ENCODE measurements at regions not wholly inside any gene's neighbourhood (a gene's known extent, or its start where the extent isn't known, plus 50 kb on each side); places are given as distances from the start of the nearest gene placed in this dataset.

- intact Hi-C loops (cut with DNase I): no loop called here
- no peak for DNase-seq
Measured at GRCh38 chr5:110104060-110104725, 414.5 kb downstream of the MAN2A1 start.

DNA sequence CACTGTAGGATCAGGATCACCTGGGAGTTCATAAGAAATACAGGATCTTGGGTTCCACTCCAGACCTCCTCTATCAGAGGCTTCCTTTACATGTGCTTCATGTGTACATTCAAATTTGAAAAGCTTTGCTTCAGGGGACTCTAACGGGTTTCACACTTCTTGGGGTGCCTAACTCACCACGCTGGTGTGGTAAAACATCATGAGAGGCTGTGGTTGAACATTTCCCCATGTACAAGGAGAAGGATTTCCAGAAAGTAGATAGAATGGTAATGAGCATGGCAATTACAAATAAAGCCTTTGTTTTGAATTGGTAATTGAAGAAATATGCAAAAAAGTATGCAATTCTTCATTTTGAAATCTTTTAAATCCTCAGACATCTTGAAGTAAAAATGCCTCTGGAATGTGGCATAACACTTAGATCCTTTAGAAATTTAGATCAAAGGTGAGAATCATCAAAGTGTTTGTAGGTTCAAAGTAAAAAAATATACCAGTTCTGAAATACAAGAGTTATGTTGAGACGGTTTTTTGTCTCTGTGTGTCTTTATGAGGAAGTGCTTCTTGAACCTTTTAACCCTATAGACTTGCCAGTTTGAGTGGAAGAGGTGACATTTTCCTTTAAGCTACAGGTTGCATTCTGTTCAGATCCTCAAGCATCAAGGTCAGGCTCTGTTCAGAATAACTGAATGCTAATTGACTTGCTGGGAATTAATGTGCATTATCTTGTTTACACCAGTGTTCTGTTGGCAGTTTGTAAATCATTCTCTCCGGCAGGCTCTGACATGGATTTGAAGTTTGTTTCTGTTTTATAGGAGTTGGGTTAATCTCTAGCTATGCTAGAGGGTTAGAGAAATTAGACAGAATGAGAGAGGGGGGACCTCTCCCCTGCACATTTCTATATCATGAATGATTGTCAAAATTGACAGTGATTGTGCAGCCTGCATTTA, 415.3 kb downstream of the MAN2A1 start:
- intact Hi-C loops (cut with DNase I): no loop called here
- no peak for DNase-seq

- intact Hi-C loops (cut with DNase I): no loop called here
- DNase-seq: no peak
Measured at GRCh38 chr5:110105692-110106091, 416.0 kb downstream of the MAN2A1 start.

GRCh38 chr5:110106750-110107149, 417.0 kb downstream of the MAN2A1 start:
- intact Hi-C loops (cut with DNase I): no loop called here
- DNase-seq: no peak

DNA sequence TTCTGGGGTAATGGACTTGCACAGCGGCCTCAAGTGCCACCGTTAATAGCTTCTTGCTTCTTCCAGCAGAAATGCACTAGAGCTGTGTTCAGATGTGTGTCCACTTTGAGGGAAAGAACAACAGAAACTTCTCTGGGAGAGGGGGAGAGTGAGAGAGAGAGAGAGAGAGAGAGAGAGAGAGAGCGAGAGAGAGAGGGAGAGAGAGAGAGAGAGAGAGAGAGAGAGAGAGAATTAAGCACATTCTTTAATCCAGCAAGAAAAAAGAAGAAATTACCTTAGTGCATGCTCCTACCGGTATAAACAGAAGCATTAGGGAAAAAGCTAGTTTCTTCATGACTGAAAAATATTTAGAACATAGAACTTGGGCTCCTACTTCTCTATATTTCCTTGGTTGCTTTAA, 418.8 kb downstream of the MAN2A1 start:
- intact Hi-C loops (cut with DNase I): no loop called here
- DNase-seq: no peak

DNA sequence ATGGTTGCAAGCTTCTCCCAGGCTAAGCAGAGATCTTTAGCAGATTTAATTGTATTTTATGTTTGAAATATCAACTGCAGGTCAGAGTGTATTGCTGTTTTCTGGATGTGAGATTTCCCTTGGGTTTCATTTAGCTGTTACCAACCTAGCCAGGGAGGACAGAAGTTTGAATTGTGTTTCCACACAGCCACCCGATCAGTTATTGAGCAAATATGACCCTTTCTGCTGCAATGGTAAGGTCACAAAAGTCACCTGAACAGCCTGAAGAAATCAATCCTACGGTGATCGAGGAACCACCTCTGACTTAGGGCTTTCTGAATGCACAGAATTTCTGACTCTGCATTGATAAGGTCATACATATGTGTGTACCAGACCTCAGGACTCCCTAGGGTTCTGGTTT, 419.9 kb downstream of the MAN2A1 start:
- intact Hi-C loops (cut with DNase I): no loop called here
- no peak for DNase-seq

DNA sequence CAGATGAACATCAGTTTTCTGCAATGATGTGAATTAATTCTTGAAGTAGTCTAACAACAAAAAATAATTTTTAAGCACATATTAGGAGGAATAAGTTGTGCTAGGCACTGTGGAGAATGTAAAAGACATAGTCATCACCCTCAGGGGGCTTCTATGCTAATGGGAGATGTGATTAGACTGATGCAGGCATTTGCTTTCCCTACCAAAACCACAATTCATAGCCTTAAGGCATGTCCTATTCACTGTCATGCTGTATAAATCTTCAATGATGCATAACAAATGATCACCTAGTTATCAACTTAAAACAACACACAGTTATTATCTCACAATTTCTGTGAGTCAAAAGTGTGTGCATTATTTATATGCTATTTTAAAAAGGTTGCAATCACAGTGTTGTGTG, 422.6 kb downstream of the MAN2A1 start:
- intact Hi-C loops (cut with DNase I): no loop called here
- no peak for DNase-seq

DNA sequence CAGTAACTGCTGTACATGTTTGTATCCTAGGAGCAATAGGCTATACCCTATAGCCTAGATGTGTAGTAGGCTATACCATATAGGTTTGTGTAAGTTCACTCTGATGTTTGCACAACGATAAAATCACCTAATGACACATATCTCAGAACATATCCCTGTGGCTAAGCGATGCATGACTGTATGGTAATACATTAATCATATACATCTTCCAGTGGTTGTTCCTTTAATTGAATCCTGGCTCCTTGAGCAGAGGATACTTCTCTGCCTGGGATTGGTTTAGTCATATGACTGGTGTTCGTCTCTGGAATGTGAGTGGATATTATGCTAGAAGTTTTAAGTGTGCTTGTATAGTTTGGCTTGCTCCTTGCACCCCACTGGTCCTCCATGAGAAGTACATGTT, 425.8 kb downstream of the MAN2A1 start:
- intact Hi-C loops (cut with DNase I): no loop called here
- no peak for DNase-seq

DNA sequence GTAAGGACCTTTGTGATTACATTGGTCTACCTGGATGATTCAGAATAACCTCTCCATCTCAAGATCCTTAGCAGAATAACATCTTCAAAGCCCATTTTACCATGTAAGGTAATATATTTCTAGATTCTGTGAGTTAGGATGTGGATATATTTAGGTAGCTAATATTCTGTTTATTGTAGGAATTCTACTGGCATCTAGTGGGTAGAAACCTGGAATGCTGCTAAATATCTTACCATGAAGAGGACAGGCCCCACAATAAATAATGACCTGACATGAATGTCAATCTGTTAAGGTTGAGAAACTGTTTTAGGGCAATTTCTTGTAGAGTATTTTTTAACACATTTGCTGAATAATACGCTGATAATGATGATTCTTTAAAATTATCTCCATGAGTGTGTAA, 426.8 kb downstream of the MAN2A1 start:
- intact Hi-C loops (cut with DNase I): no loop called here
- no peak for DNase-seq

- peak in 1 of 10 donors; percentile 61 for DNase-seq
- intact Hi-C loops (cut with DNase I): no loop called here
Measured at GRCh38 chr5:110134963-110135935, 445.5 kb downstream of the MAN2A1 start.

DNA sequence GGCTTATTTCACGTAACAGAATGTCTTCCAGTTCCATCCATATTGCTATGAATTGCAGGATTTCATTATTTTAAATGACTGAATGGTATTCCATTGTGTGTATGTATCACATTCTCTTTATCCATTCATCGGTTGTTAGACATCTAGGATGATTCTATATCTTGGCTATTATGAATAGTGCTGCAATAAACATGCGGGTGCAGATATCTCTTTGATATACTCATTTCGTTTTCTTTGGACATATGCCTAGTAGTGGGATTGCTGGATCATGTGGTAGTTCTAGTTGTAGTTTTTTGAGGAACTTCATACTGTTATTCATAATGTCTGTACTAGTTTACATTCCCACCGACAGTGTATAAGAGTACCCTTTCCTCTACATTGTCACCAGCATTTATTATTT, 460.5 kb downstream of the MAN2A1 start:
- intact Hi-C loops (cut with DNase I): no loop called here
- DNase-seq: no peak

- no peak for DNase-seq
- intact Hi-C loops (cut with DNase I): no loop called here
Measured at GRCh38 chr5:110159202-110159601, 469.5 kb downstream of the MAN2A1 start.

- DNase-seq: no peak
- intact Hi-C loops (cut with DNase I): no loop called here
Measured at GRCh38 chr5:110161162-110161561, 471.4 kb downstream of the MAN2A1 start.

DNA sequence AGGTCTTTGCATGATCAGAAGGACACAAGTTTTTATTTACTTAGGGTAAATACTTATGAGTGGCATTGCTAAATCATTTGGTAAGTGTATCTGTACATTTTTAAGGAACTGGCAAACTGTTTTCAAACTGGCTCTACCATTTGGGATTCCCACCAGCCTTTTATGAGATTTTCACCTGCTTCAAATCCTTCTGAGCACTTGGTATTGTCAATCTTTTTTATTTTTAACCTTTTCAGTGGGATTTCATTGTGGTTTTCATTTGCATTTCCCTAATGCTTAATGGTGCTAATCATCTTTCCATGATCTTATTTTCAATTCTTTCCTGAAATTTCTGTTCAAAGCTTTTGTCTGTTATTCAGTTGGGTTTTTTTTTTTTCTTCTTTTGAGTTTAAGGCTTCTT, 475.6 kb downstream of the MAN2A1 start:
- DNase-seq: no peak
- intact Hi-C loops (cut with DNase I): no loop called here

DNA sequence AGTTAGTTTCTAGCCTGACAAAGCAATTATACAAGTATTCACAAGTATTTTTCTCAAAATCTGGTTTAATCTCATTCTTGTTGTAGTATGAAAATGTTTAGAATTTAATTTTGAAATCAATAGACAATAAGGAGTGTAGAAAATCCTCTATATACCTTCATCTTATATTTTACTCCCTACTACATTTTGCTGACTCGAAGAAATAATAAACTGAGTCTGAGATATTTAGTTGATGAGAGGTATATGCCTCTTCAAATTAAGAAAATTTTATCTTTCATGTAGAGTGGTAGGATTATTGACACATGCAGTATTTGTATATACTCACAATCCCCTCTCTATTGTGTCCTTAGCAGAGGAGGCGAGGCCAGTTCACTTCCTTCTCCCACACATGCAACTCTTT, 477.7 kb downstream of the MAN2A1 start:
- DNase-seq: no peak
- intact Hi-C loops (cut with DNase I): no loop called here

DNA sequence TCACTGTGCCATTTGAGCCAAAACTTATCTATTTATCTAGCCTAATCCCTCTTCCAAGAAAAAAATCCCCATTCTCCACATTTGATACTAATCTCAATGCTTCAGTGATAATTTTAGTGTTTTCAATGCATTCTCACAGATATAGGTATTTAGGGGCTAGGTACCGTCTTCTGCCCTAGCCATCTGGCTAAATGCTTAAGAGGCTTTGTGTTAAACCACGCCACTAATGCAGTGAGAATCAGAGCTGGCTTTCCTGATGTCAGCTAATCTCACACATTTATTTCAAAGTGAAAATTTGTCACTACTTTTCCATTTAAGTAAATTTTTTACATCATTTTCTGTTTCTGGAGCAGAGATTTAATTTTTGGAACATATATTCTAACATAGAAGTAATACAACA, 479.7 kb downstream of the MAN2A1 start:
- intact Hi-C loops (cut with DNase I): no loop called here
- no peak for DNase-seq

- intact Hi-C loops (cut with DNase I): no loop called here
- DNase-seq: no peak
Measured at GRCh38 chr5:110177729-110178128, 488.0 kb downstream of the MAN2A1 start.

DNA sequence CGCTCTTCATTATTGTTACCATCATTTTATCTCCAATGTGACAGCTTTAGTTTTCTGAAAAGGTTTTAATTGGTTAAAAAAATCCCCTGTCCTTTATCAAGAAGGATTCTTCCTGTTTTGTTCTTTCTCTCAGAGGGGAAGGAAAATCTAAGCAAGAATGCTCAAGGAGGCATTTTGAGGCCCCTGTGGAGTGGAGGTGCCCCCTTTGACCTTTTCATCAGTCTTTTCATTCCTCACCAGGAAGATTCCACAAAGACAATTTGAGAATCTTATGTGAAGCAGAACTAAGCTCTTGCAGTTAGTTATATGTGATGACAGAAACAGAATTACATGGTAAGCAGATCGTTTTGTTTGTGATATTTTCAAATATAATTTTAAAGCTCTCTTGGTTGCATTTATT, 489.6 kb downstream of the MAN2A1 start:
- intact Hi-C loops (cut with DNase I): no loop called here

GRCh38 chr5:110194191-110194590, 504.5 kb downstream of the MAN2A1 start:
- intact Hi-C loops (cut with DNase I): no loop called here

More for the DNA sequence above, 489.6 kb downstream of the MAN2A1 start:
- DNase-seq: no peak

GRCh38 chr5:110195288-110195687, 505.6 kb downstream of the MAN2A1 start:
- intact Hi-C loops (cut with DNase I): no loop called here
- no peak for DNase-seq

More at GRCh38 chr5:110194191-110194590, 504.5 kb downstream of the MAN2A1 start:
- DNase-seq: no peak

DNA sequence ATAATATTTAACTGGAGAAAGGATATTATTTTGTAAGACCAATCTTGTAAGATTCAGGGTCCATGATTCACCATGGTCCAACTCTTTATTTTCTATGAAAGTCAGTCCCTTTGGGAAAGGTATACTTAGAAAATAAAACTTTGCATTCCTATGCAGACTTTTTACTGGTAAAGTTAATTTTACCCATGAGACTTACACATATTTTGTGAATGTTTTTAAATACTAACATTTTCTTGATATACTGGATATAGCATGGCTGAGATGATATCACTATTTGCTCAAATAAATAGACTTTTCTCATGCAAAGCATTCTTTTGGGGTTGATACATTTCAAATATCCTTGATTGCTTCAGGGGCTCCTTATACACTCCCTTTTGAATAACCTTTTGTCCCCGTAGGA, 512.1 kb downstream of the MAN2A1 start:
- no peak for DNase-seq
- intact Hi-C loops (cut with DNase I): no loop called here

Data from posterior cingulate gyrus (tissue), 11 donors.